ENCODE measurements at regions not wholly inside any gene's neighbourhood (a gene's known extent, or its start where the extent isn't known, plus 50 kb on each side); places are given as distances from the start of the nearest gene placed in this dataset.

GRCh38 chr12:102539651-102540553, 59.5 kb upstream of the IGF1 start:
- no peak for DNase-seq (ENCODE audit: low spot score)

- no peak for DNase-seq (ENCODE audit: low spot score)
These were observed 54.9 kb upstream of the IGF1 start for GRCh38 chr12:102535306-102535705.

- no peak for DNase-seq (ENCODE audit: low spot score)
These were observed 54.5 kb upstream of the IGF1 start for GRCh38 chr12:102534899-102535298.

- DNase-seq (ENCODE audit: low spot score) = no peak
These were observed 53.3 kb upstream of the IGF1 start for GRCh38 chr12:102533483-102534215.

All from HT-29 (cell line).